Breast epithelium (tissue), 4 donors: ENCODE measurements at regions not wholly inside any gene's neighbourhood (a gene's known extent, or its start where the extent isn't known, plus 50 kb on each side); places are given as distances from the start of the nearest gene placed in this dataset.

Experiments
- DNase-seq, 2 donors: peaks; one replicate each; pipeline ENCODE4 v3.0.0-alpha.2; 2019; ENCODE audit warnings: low spot score in 2 of 2
- H3K27ac ChIP-seq, 2 donors: fragments of 200-600 bp; sonication (generic) in 1 of 2; one replicate each; pipeline ENCODE4 v1.5.1; 2016 to 2019; ENCODE audit warnings: mild to moderate bottlenecking in 1 of 2
- H3K27me3 ChIP-seq, 2 donors: fragments of 200-600 bp; sonication (generic) in 1 of 2; one replicate each; pipeline versions ENCODE4 v1.5.1 to v1.6.0; 2017 to 2019; ENCODE audit warnings: control low read depth in 1 of 2, mild to moderate bottlenecking in 1 of 2
- H3K36me3 ChIP-seq: fragments of 200-600 bp; one replicate; pipeline ENCODE4 v1.5.1; 2019
- H3K4me1 ChIP-seq, 2 donors: fragments of 200-600 bp; sonication (generic); one replicate each; pipeline ENCODE4 v1.5.1; 2016 to 2019; ENCODE audit warnings: control low read depth in 1 of 2
- H3K4me3 ChIP-seq, 3 donors: fragments of 200-600 bp; sonication (generic); 1 replicate in 2 of 3; 2 replicates in 1 of 3; pipeline ENCODE4 v1.5.1; 2016 to 2019; ENCODE audit warnings: mild to moderate bottlenecking in 3 of 3, moderate library complexity in 2 of 3
- H3K9me3 ChIP-seq, 2 donors: fragments of 200-600 bp; sonication (generic) in 1 of 2; one replicate each; pipeline ENCODE4 v1.5.1; 2016 to 2019; ENCODE audit warnings: control low read depth in 1 of 2
- POLR2A ChIP-seq: fragments of 450-650 bp; IDR thresholded peaks from one replicate; pipeline ENCODE4 v1.6.1; 2016; ENCODE audit warnings: antibody characterized with exemption, mild to moderate bottlenecking, moderate library complexity
- POLR2AphosphoS5 ChIP-seq, 3 donors: sonication (generic); formaldehyde crosslinking; IDR thresholded peaks; one replicate each; pipeline ENCODE4 v1.6.1; 2017; ENCODE audit warnings: antibody characterized with exemption in 3 of 3
- intact Hi-C: fragments of 100-400 bp; cut with DNase I; formaldehyde crosslinking; loops from one replicate; pipeline ENCODE4 v1.15.1; 2023; ENCODE audit warnings: low total_unique reads
- TF ChIP-seq, protein P1 (sequence below), 3 donors: fragments of 450-650 bp; IDR thresholded peaks; one replicate each; pipeline ENCODE4 v1.5.1; 2016 to 2017; ENCODE audit warnings: antibody characterized with exemption in 3 of 3, mild to moderate bottlenecking in 3 of 3, moderate library complexity in 3 of 3

DNA sequence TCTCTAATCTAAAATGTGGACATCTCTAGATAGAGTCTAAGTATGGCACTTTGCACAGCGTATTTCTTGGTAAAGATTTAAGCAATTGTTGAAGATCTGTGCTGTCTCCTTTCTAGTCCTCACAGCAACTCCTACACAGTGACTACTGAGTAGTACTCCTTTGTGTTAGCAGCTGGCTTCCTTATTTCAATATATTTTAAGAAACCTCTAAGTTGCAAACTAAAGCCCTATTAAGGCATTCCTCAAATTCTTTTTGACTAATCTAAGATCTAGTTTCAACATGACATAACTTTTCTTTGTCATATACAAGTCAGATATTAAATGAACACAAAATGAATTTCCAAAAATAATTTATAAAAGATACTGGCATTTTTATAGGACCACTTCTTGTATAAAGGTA, 121.8 kb upstream of the DNAJC10 start:
- Histone ChIP-seq H3K27ac (no peak overlapping the region), H3K4me1 (no peaks in the 10 kb centered on the region), H3K4me3 (no peak overlapping the region), H3K9me3 (no peaks in the 10 kb centered on the region), H3K36me3 (no peaks in the 10 kb centered on the region), H3K27me3 (no peaks in the 10 kb centered on the region)
- no peak for TF ChIP-seq POLR2AphosphoS5 (IDR thresholded peaks at IDR 0.05)
- TF ChIP-seq POLR2A, result no peak
- TF ChIP-seq, protein P1, sequence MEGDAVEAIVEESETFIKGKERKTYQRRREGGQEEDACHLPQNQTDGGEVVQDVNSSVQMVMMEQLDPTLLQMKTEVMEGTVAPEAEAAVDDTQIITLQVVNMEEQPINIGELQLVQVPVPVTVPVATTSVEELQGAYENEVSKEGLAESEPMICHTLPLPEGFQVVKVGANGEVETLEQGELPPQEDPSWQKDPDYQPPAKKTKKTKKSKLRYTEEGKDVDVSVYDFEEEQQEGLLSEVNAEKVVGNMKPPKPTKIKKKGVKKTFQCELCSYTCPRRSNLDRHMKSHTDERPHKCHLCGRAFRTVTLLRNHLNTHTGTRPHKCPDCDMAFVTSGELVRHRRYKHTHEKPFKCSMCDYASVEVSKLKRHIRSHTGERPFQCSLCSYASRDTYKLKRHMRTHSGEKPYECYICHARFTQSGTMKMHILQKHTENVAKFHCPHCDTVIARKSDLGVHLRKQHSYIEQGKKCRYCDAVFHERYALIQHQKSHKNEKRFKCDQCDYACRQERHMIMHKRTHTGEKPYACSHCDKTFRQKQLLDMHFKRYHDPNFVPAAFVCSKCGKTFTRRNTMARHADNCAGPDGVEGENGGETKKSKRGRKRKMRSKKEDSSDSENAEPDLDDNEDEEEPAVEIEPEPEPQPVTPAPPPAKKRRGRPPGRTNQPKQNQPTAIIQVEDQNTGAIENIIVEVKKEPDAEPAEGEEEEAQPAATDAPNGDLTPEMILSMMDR (IDR thresholded peaks at IDR 0.05), result no peak
- intact Hi-C loops, result no loop called here
- no peak for DNase-seq

DNA sequence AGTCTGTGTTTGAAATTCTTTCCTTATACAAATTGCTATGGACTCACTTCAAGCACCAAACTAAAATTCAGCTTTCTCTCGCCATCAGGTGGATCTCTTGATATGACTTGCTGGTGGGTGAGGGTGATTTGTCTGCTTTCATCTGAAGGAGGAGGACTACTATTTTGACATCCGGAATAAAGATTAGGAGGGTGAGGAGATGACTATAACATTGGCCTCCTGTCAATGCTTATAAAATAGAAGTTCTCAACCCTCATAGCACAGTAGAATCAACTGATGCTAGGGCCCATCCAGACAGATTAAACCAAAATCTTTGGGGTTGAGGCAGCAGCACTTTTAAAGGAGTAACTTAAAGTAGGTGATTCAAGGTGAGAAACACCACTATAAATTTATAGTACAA, 120.4 kb upstream of the DNAJC10 start:
- Histone ChIP-seq H3K4me1 (no peaks in the 10 kb centered on the region), H3K9me3 (no peaks in the 10 kb centered on the region), H3K4me3 (no peak overlapping the region), H3K27me3 (no peaks in the 10 kb centered on the region), H3K27ac (no peak overlapping the region), H3K36me3 (no peaks in the 10 kb centered on the region)
- no peak for DNase-seq
- intact Hi-C loops, result no loop called here
- TF ChIP-seq, protein P1 (IDR thresholded peaks at IDR 0.05), result no peak
- TF ChIP-seq POLR2AphosphoS5 (IDR thresholded peaks at IDR 0.05) (no peak), POLR2A (no peak)

DNA sequence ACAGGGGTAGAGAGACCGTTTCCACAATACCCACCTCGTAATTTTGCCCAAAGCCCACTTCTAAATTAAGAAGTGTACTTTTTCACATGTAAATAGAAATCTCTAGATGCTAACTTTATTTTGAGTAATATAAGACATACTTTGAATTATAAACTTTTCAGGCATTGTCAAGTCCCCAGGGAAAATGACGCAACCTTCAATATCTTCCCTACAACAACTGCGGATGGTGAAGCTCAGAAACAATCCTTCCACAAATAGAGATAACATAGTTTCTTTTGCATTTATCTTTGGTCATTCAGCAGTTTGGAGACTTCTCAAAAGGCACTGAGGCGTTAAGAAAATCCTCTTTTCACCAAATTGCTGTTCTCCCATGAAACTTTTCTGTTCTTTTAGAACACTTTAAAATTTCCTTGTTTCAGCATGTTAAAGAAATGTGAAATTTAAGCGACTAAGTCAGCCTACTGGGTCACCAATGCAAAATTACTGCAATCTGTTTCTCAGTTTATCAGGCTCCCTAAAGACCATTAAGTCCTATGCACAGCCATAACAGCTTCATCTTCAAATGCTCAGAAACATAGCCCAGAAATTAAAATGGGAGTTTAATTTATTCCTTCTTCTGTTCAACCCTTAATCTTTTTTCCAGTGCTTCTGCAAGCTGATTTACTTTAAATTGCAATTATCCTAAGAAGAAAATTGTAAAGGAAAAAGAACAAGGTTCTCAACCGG, 118.3 kb upstream of the DNAJC10 start:
- Histone ChIP-seq H3K9me3 (no peaks in the 10 kb centered on the region), H3K36me3 (no peaks in the 10 kb centered on the region), H3K27me3 (no peaks in the 10 kb centered on the region), H3K4me1 (no peaks in the 10 kb centered on the region), H3K27ac (no peak overlapping the region), H3K4me3 (no peak overlapping the region)
- no peak for TF ChIP-seq POLR2AphosphoS5 (IDR thresholded peaks at IDR 0.05)
- no peak for DNase-seq
- intact Hi-C loops, result no loop called here

DNA sequence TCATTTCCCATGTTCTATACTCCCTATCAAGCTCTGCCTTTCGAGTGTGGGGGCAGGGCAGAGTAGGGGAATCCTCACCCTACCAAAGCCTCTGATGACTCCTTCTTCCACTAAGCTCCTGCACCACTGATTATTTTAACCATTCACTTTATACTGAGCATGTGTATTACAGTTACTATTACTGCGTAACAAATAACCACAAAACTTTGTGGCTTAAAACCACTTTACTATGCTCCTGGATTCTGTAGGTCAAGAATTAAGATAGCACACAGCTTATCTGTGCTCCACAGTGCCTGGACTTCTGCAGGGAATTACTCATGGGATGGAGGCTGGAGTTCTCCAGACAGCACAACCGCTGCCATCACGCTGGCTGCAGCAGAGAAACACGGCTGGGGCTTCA, 117.4 kb upstream of the DNAJC10 start:
- no peaks in the 10 kb centered on the region for H3K9me3 ChIP-seq
- no peak for DNase-seq
- intact Hi-C loops, result no loop called here
- no peak overlapping the region for H3K27ac ChIP-seq
- no peaks in the 10 kb centered on the region for H3K4me1 ChIP-seq
- H3K4me3 ChIP-seq, result no peak overlapping the region
- TF ChIP-seq, protein P1 (IDR thresholded peaks at IDR 0.05), result no peak
- TF ChIP-seq POLR2A, result no peak
- no peak for TF ChIP-seq POLR2AphosphoS5 (IDR thresholded peaks at IDR 0.05)
- no peaks in the 10 kb centered on the region for H3K36me3 ChIP-seq
- H3K27me3 ChIP-seq, result no peaks in the 10 kb centered on the region

DNA sequence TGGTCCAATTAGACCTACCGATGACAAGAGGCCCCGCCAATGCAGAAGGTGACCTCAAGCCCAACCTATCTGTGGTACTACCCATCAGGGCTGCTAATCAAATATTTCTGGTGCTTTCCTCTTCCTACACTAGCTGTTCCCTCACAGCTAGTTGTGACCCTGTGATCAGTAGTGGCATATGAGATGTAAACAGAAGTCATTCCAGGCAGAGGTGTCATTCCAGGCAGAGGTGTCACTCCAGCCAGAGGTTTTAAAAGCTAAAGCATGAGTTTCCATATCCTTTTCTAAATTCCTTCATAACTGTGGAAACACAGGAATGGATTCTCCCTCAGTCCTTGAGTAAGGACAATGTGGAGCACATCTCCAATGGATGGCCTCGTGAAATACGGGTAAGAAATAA, 110.9 kb upstream of the DNAJC10 start:
- Histone ChIP-seq H3K9me3 (peaks cover 0 to 6% of the 10 kb centered on the region in 2 donors), H3K4me1 (no peaks in the 10 kb centered on the region), H3K4me3 (no peak overlapping the region), H3K27me3 (no peaks in the 10 kb centered on the region), H3K27ac (no peak overlapping the region), H3K36me3 (no peaks in the 10 kb centered on the region)
- intact Hi-C loops, result loop anchor here (5.0 kb wide), 1 partner anchor 418 kb away; no protein-coding TSS in a partner anchor
- DNase-seq, result no peak
- TF ChIP-seq, protein P1 (IDR thresholded peaks at IDR 0.05), result no peak
- TF ChIP-seq POLR2AphosphoS5 (IDR thresholded peaks at IDR 0.05), result no peak
- TF ChIP-seq POLR2A, result no peak
